ENCODE measurements at regions not wholly inside any gene's neighbourhood (a gene's known extent, or its start where the extent isn't known, plus 50 kb on each side); places are given as distances from the start of the nearest gene placed in this dataset.

- intact Hi-C loops (cut with micrococcal nuclease), result no loop called here
- Mint-ChIP-seq H3K27ac (ENCODE audit: low read depth, unreplicated experiment) (no peak overlapping the region), H3K36me3 (ENCODE audit: insufficient read depth, unreplicated experiment) (no peaks in the 10 kb centered on the region), H3K4me3 (ENCODE audit: unreplicated experiment) (no peak overlapping the region), H3K9me3 (ENCODE audit: unreplicated experiment) (no peaks in the 10 kb centered on the region), H3K27me3 (ENCODE audit: insufficient read depth, unreplicated experiment) (peaks cover 12% of the 10 kb centered on the region), H3K4me1 (ENCODE audit: insufficient read depth, unreplicated experiment) (no peaks in the 10 kb centered on the region)
- DNase-seq (ENCODE audit: unreplicated experiment), result no peak
- BruUV-seq (replicated peaks), result no TSS peak
- no peak for TF ChIP-seq CTCF (IDR thresholded peaks at IDR 0.05; ENCODE audit: unreplicated experiment)
- ChIA-PET CTCF (no interaction called here), POLR2A (interaction anchor here (0.6 kb wide), 1 partner anchor 191 kb away, joined by 3 read pairs; no protein-coding TSS in a partner anchor)
Observed at GRCh38 chr6:62357835-62358234, 71.8 kb upstream of the KHDRBS2 start.

GRCh38 chr6:62354261-62354660, 68.2 kb upstream of the KHDRBS2 start:
- intact Hi-C loops (cut with micrococcal nuclease), result no loop called here
- H3K36me3 Mint-ChIP-seq (ENCODE audit: insufficient read depth, unreplicated experiment), result no peaks in the 10 kb centered on the region
- CTCF ChIA-PET, result interaction anchor here (0.6 kb wide), 3 partner anchors 9 to 489 kb away, joined by 3 read pairs; no protein-coding TSS in a partner anchor
- H3K4me3 Mint-ChIP-seq (ENCODE audit: unreplicated experiment), result no peak overlapping the region
- BruUV-seq (replicated peaks), result no TSS peak
- H3K27me3 Mint-ChIP-seq (ENCODE audit: insufficient read depth, unreplicated experiment), result peaks cover 23% of the 10 kb centered on the region
- H3K27ac Mint-ChIP-seq (ENCODE audit: low read depth, unreplicated experiment), result no peak overlapping the region
- POLR2A ChIA-PET, result no interaction called here
- no peak for DNase-seq (ENCODE audit: unreplicated experiment)
- TF ChIP-seq CTCF (IDR thresholded peaks at IDR 0.05; ENCODE audit: unreplicated experiment), result no peak
- no peaks in the 10 kb centered on the region for H3K4me1 Mint-ChIP-seq (ENCODE audit: insufficient read depth, unreplicated experiment)
- H3K9me3 Mint-ChIP-seq (ENCODE audit: unreplicated experiment), result no peaks in the 10 kb centered on the region

- POLR2A ChIA-PET, result interaction anchor here (1.6 kb wide), 1 partner anchor 13 kb away, joined by 4 read pairs; no protein-coding TSS in a partner anchor
- no peaks in the 10 kb centered on the region for H3K4me1 Mint-ChIP-seq (ENCODE audit: insufficient read depth, unreplicated experiment)
- DNase-seq (ENCODE audit: unreplicated experiment), result no peak
- intact Hi-C loops (cut with micrococcal nuclease), result no loop called here
- no peaks in the 10 kb centered on the region for H3K9me3 Mint-ChIP-seq (ENCODE audit: unreplicated experiment)
- BruUV-seq (replicated peaks), result no TSS peak
- H3K27me3 Mint-ChIP-seq (ENCODE audit: insufficient read depth, unreplicated experiment), result peaks cover 16% of the 10 kb centered on the region
- no peak overlapping the region for H3K27ac Mint-ChIP-seq (ENCODE audit: low read depth, unreplicated experiment)
- CTCF ChIA-PET, result interaction anchor here (0.5 to 0.7 kb wide), 3 partner anchors 28 to 191 kb away, joined by 3 read pairs; no protein-coding TSS in a partner anchor
- H3K36me3 Mint-ChIP-seq (ENCODE audit: insufficient read depth, unreplicated experiment), result peaks cover 7% of the 10 kb centered on the region
- H3K4me3 Mint-ChIP-seq (ENCODE audit: unreplicated experiment), result no peak overlapping the region
- no peak for TF ChIP-seq CTCF (IDR thresholded peaks at IDR 0.05; ENCODE audit: unreplicated experiment)
Observed at GRCh38 chr6:62345962-62346689, 60.1 kb upstream of the KHDRBS2 start.

GRCh38 chr6:62345446-62345845, 59.4 kb upstream of the KHDRBS2 start:
- Mint-ChIP-seq H3K9me3 (ENCODE audit: unreplicated experiment) (no peaks in the 10 kb centered on the region), H3K27ac (ENCODE audit: low read depth, unreplicated experiment) (no peak overlapping the region), H3K27me3 (ENCODE audit: insufficient read depth, unreplicated experiment) (peaks cover 16% of the 10 kb centered on the region), H3K4me3 (ENCODE audit: unreplicated experiment) (no peak overlapping the region), H3K36me3 (ENCODE audit: insufficient read depth, unreplicated experiment) (peaks cover 7% of the 10 kb centered on the region), H3K4me1 (ENCODE audit: insufficient read depth, unreplicated experiment) (no peaks in the 10 kb centered on the region)
- DNase-seq (ENCODE audit: unreplicated experiment), result no peak
- TF ChIP-seq CTCF (IDR thresholded peaks at IDR 0.05; ENCODE audit: unreplicated experiment), result no peak
- CTCF ChIA-PET, result interaction anchor here (0.6 kb wide), 2 partner anchors 9 to 192 kb away, joined by 3 read pairs; no protein-coding TSS in a partner anchor
- POLR2A ChIA-PET, result interaction anchor here (1.6 kb wide), 1 partner anchor 14 kb away, joined by 4 read pairs; no protein-coding TSS in a partner anchor
- intact Hi-C loops (cut with micrococcal nuclease), result no loop called here
- no TSS peak for BruUV-seq (replicated peaks)
